GM21825 (cell line): ENCODE measurements at regions not wholly inside any gene's neighbourhood (a gene's known extent, or its start where the extent isn't known, plus 50 kb on each side); places are given as distances from the start of the nearest gene placed in this dataset.

Source experiments
- ATAC-seq: cut with Tn5 transposase; IDR thresholded peaks from one replicate; pipeline ENCODE4 v1.9.1; 2021; ENCODE audit warnings: mild to moderate bottlenecking, moderate library complexity; ENCODE audit not compliant: unreplicated experiment

DNA sequence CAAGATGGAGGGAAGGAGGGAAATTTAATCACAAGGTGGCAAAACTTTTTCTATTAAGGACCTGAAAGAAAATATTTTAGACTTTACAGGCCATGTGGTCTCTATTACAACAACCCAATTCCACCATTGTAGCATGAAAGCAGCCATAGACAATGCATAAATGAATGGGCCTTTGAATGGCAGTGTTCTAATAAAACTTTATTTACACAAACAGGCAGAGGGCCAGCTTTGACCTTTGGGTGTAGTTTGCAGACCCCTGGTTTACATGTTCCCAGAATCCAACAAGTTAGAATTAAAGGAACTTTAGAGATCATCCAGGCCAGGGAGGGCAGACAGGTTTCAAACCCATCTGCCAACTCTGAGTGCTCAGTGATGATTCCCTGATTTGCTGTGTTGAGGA, 95.2 kb downstream of the BANF2 start:
- ATAC-seq, result no peak

DNA sequence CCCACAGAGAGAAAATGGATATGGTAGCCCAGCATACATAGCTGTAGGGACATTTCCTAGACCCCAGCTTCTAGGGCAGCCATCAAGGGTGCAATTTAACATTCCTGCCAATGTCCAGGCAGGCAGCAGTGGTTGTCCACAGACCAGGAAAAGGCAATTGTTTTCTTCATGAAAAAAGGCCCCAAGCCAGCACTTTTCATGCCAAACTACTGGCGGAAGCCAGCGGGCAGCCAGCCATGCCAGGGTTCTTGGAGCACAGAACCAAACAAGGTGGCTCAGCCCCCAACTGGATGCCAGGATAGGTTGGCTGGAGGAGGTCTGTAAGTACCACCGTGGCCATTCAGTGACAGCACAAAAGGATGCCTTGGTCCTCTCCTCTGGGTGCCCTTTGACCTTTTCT, 94.6 kb downstream of the BANF2 start:
- ATAC-seq, result no peak

- ATAC-seq, result no peak
Observed at GRCh38 chr20:17793986-17794385, 94.2 kb downstream of the BANF2 start.

GRCh38 chr20:17790296-17790695, 90.5 kb downstream of the BANF2 start:
- ATAC-seq, result no peak

- no peak for ATAC-seq
Observed at GRCh38 chr20:17787816-17788215, 88.0 kb downstream of the BANF2 start.

GRCh38 chr20:17786221-17786718, 86.5 kb downstream of the BANF2 start:
- ATAC-seq, result no peak
